HEK293T (cell line): ENCODE measurements at regions not wholly inside any gene's neighbourhood (a gene's known extent, or its start where the extent isn't known, plus 50 kb on each side); places are given as distances from the start of the nearest gene placed in this dataset.
"Not testable (repeated sequence)": the region's sequence is repeated elsewhere in the genome, so short reads cannot be mapped to it uniquely, and the experiment has no call there.

Experiments
- CTCF ChIA-PET: fragments of 350-600 bp; formaldehyde crosslinking; extraction: SDS; loops from one replicate; lab custom pipeline; 2021; ENCODE audit warnings: antibody characterized with exemption, inconsistent platforms; lab: Yijun Ruan, JAX
- POLR2A ChIA-PET: fragments of 350-600 bp; formaldehyde crosslinking; extraction: SDS; loops from one replicate; lab custom pipeline; 2020; ENCODE audit warnings: antibody characterized with exemption, inconsistent platforms; lab: Yijun Ruan, JAX
- DNase-seq: peaks from one replicate; pipeline ENCODE4 v3.0.0; 2012; ENCODE audit warnings: mixed read lengths; ENCODE audit errors: extremely low spot score
- ARNT ChIP-seq: fragments of 450-650 bp; IDR thresholded peaks from 2 replicates; pipeline ENCODE4 v1.6.1; 2017; ENCODE audit warnings: mild to moderate bottlenecking
- BHLHE40 ChIP-seq: fragments of 450-650 bp; IDR thresholded peaks from 2 replicates; pipeline ENCODE4 v1.6.1; 2016; ENCODE audit warnings: mild to moderate bottlenecking, moderate library complexity, borderline replicate concordance
- CTBP1 ChIP-seq: fragments of 450-650 bp; IDR thresholded peaks from 2 replicates; pipeline ENCODE4 v1.6.1; 2016; ENCODE audit warnings: borderline replicate concordance
- ELF4 ChIP-seq: fragments of 450-650 bp; IDR thresholded peaks from 2 replicates; pipeline ENCODE4 v1.6.1; 2017; ENCODE audit warnings: antibody characterized with exemption
- FOXA1 ChIP-seq: fragments of 450-650 bp; IDR thresholded peaks from 2 replicates; pipeline ENCODE4 v1.6.1; 2016; ENCODE audit warnings: mild to moderate bottlenecking
- FOXK2 ChIP-seq: fragments of 450-650 bp; IDR thresholded peaks from 2 replicates; pipeline ENCODE4 v1.6.1; 2016; ENCODE audit warnings: mild to moderate bottlenecking
- FOXM1 ChIP-seq: fragments of 450-650 bp; IDR thresholded peaks from 2 replicates; pipeline ENCODE4 v1.6.1; 2017; ENCODE audit warnings: mild to moderate bottlenecking, borderline replicate concordance
- HDGF ChIP-seq: fragments of 450-650 bp; IDR thresholded peaks from 2 replicates; pipeline ENCODE4 v1.6.1; 2017; ENCODE audit warnings: antibody characterized with exemption, borderline replicate concordance
- L3MBTL2 ChIP-seq: fragments of 450-650 bp; conservative IDR thresholded peaks from 2 replicates; pipeline ENCODE4 v1.6.1; 2016; ENCODE audit warnings: mild to moderate bottlenecking
- LEF1 ChIP-seq: fragments of 450-650 bp; IDR thresholded peaks from 2 replicates; pipeline ENCODE4 v1.6.1; 2017; ENCODE audit warnings: mild to moderate bottlenecking, borderline replicate concordance
- NFRKB ChIP-seq: fragments of 450-650 bp; IDR thresholded peaks from 2 replicates; pipeline ENCODE4 v1.6.1; 2016; ENCODE audit warnings: mild to moderate bottlenecking, moderate library complexity
- PKNOX1 ChIP-seq: fragments of 450-650 bp; IDR thresholded peaks from 2 replicates; pipeline ENCODE4 v1.6.1; 2016
- SP1 ChIP-seq: fragments of 450-650 bp; IDR thresholded peaks from 2 replicates; pipeline ENCODE4 v1.6.1; 2017
- SUZ12 ChIP-seq: fragments of 450-650 bp; IDR thresholded peaks from 2 replicates; pipeline ENCODE4 v1.6.1; 2016; ENCODE audit warnings: mild to moderate bottlenecking
- TARDBP ChIP-seq: fragments of 450-650 bp; IDR thresholded peaks from 2 replicates; pipeline ENCODE4 v1.6.1; 2016
- ZNF384 ChIP-seq: fragments of 450-650 bp; IDR thresholded peaks from 2 replicates; pipeline ENCODE4 v1.6.1; 2016

GRCh38 chr2:54030806-54031205 lies 60.0 kb upstream of the PSME4 start:
- TF ChIP-seq TARDBP (no peak), CTBP1 (no peak), SUZ12 (no peak), ELF4 (no peak), HDGF (no peak), FOXA1 (no peak), SP1 (no peak), ZNF384 (no peak), L3MBTL2 (no peak), LEF1 (no peak), ARNT (no peak), NFRKB (no peak), PKNOX1 (no peak), FOXK2 (no peak), BHLHE40 (no peak), FOXM1 (no peak)
- ChIA-PET CTCF (no interaction called here), POLR2A (no interaction called here)
- no peak for DNase-seq

GRCh38 chr2:54030396-54030741 lies 59.6 kb upstream of the PSME4 start:
- ChIA-PET CTCF (no interaction called here), POLR2A (no interaction called here)
- no peak for DNase-seq
- TF ChIP-seq LEF1: no peak
- TF ChIP-seq ELF4: no peak
- TF ChIP-seq BHLHE40: no peak
- TF ChIP-seq PKNOX1: no peak
- TF ChIP-seq SP1: no peak
- TF ChIP-seq SUZ12: no peak

- CTCF ChIA-PET: interaction anchor here (0.8 kb wide), 1 partner anchor 77 kb away, joined by 4 read pairs; no protein-coding TSS in a partner anchor
- POLR2A ChIA-PET: no interaction called here
- TF ChIP-seq CTBP1 (no peak), NFRKB (no peak), ELF4 (no peak), ZNF384 (no peak), FOXA1 (no peak), SP1 (no peak), L3MBTL2 (no peak), LEF1 (no peak), TARDBP (no peak), SUZ12 (no peak), FOXM1 (no peak), BHLHE40 (no peak)
- DNase-seq: no peak
Measured at GRCh38 chr2:54029721-54030395, 59.1 kb upstream of the PSME4 start.

- CTCF ChIA-PET, DNase-seq, POLR2A ChIA-PET: not testable (repeated sequence)
Measured at GRCh38 chr2:54025463-54026075, 54.8 kb upstream of the PSME4 start.

GRCh38 chr2:54024576-54024975 lies 53.8 kb upstream of the PSME4 start:
- no peak for DNase-seq
- no peak for TF ChIP-seq TARDBP
- TF ChIP-seq CTBP1: no peak
- no peak for TF ChIP-seq SP1
- TF ChIP-seq NFRKB: no peak
- no peak for TF ChIP-seq HDGF
- TF ChIP-seq LEF1: no peak
- TF ChIP-seq FOXA1: no peak
- no peak for TF ChIP-seq ZNF384
- no peak for TF ChIP-seq FOXM1
- TF ChIP-seq ELF4: no peak
- no peak for TF ChIP-seq BHLHE40
- no peak for TF ChIP-seq L3MBTL2
- no peak for TF ChIP-seq PKNOX1
- no peak for TF ChIP-seq FOXK2
- no peak for TF ChIP-seq ARNT
- TF ChIP-seq SUZ12: no peak
- ChIA-PET POLR2A (no interaction called here), CTCF (no interaction called here)

GRCh38 chr2:54021702-54022101 lies 50.9 kb upstream of the PSME4 start:
- ChIA-PET CTCF (interaction anchor here (0.6 kb wide), 1 partner anchor 20 kb away, joined by 3 read pairs; no protein-coding TSS in a partner anchor), POLR2A (no interaction called here)
- TF ChIP-seq ELF4: no peak
- no peak for TF ChIP-seq HDGF
- no peak for TF ChIP-seq SUZ12
- TF ChIP-seq FOXA1: no peak
- TF ChIP-seq FOXM1: no peak
- no peak for TF ChIP-seq ZNF384
- no peak for TF ChIP-seq NFRKB
- TF ChIP-seq BHLHE40: no peak
- no peak for TF ChIP-seq L3MBTL2
- TF ChIP-seq ARNT: no peak
- TF ChIP-seq PKNOX1: no peak
- no peak for TF ChIP-seq CTBP1
- TF ChIP-seq FOXK2: no peak
- no peak for TF ChIP-seq SP1
- no peak for TF ChIP-seq LEF1
- TF ChIP-seq TARDBP: no peak
- DNase-seq: no peak
